LNCaP clone FGC (cell line): ENCODE measurements at regions not wholly inside any gene's neighbourhood (a gene's known extent, or its start where the extent isn't known, plus 50 kb on each side); places are given as distances from the start of the nearest gene placed in this dataset.

Experiments
- DNase-seq: peaks from one replicate; pipeline ENCODE4 v3.0.0-alpha.2; 2011; ENCODE audit warnings: low read depth
- H3K4me3 ChIP-seq: 2 replicates; pipeline ENCODE4 v1.5.1; 2011; ENCODE audit warnings: mild to moderate bottlenecking, low read depth, low read length, control low read depth
- CTCF ChIP-seq: IDR thresholded peaks from 2 replicates; pipeline ENCODE4 v1.5.1; 2012; ENCODE audit warnings: mild to moderate bottlenecking; ENCODE audit not compliant: control insufficient read depth, insufficient read depth; ENCODE audit errors: extremely low read depth

- no peak overlapping the region for H3K4me3 ChIP-seq
- DNase-seq: no peak
- no peak for TF ChIP-seq CTCF
These were observed 74.9 kb upstream of the F3 start for GRCh38 chr1:94616506-94616905.

- no peak overlapping the region for H3K4me3 ChIP-seq
- TF ChIP-seq CTCF: no peak
- DNase-seq: no peak
These were observed 73.4 kb upstream of the F3 start for GRCh38 chr1:94614996-94615395.

DNA sequence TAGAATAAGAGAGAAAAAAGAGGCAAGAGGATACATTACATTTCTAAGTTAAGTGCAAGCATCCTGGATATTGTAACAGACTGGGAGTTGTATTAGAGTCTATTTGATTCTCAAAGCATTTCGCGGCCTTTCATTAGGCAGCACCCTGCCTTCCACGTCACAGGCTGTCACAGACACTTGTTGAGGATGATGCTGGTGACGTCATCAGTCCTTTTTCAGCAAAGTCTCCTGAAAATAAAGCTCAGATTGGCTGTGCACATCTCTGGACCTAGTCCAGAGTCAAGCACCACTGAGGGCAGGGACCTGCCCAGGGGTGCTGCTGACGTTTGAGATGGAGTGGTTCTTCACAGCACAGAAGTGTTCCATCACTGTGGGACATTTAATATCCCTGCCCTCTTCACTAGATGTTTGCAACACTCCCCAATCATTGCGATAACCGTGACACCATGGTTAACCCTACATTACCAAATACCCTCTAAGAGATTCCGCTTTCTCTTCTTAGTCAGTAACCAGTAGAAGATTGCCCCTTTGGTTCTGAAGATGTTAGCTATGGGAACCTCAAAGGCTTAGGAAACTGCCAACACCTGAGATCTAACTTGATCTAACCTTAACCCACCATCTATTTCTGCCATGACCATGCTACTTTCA, 72.7 kb upstream of the F3 start:
- DNase-seq: no peak
- TF ChIP-seq CTCF: no peak
- no peak overlapping the region for H3K4me3 ChIP-seq

DNA sequence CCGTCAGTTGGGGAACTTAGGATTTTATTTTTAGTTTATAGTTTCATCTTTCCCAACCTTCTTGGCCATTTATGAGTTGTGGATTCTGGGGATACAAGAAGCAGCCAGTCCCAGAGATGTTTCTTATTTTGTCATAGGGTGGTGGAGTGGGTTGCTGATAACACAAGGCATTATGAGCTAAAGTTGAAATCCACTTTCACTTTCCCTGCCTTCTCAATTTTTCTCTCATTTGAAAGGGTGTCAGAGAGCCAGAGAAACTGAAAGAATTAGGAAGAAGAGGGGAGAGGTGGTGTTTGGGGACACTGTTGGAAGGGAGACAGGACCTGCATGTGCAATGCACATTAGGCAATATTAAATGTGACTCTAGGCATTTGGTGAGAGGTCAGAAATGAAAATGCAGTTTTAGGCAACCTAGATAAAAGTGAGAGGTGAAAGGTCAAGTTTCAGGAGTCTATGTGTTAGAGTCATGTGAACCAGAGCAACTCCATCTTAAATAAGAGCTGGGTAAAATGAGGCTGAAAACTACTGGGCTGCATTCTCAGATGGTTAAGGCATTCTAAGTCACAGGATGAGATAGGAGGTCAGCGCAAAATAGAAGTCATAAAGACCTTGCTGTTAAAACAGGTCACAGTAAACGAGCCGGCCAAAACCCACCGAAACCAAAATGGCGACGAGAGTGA, 71.1 kb upstream of the F3 start:
- no peak for TF ChIP-seq CTCF
- no peak for DNase-seq
- H3K4me3 ChIP-seq: no peak overlapping the region

GRCh38 chr1:94611681-94612475, 70.3 kb upstream of the F3 start:
- no peak for TF ChIP-seq CTCF
- DNase-seq: no peak

GRCh38 chr1:94609619-94610018, 68.1 kb upstream of the F3 start:
- no peak for DNase-seq
- no peak for TF ChIP-seq CTCF

More at GRCh38 chr1:94611681-94612475, 70.3 kb upstream of the F3 start:
- no peak overlapping the region for H3K4me3 ChIP-seq

More at GRCh38 chr1:94609619-94610018, 68.1 kb upstream of the F3 start:
- no peak overlapping the region for H3K4me3 ChIP-seq
